ENCODE measurements at regions not wholly inside any gene's neighbourhood (a gene's known extent, or its start where the extent isn't known, plus 50 kb on each side); places are given as distances from the start of the nearest gene placed in this dataset.

DNA sequence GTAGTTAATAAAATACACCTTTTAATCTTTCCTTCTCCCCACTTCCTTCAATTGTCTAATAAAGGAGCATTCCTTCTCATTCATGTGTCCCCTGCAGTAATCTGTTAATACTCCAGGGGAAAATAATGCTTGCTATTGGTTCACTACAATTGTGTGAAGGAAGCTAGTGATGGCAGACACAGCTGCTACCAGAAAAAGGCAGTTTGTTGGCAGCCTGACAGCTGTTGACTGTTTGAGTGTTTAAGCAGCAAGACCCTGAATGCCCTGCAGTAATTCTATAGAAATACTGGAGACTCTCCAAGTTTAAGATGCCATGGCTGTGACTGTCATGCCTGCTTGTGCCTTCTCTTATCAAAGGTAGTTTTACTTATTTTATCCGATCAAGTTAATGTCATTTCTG, 359.5 kb downstream of the C4orf33 start:
- Mint-ChIP-seq H3K4me1 (no peaks in the 10 kb centered on the region), H3K36me3 (no peaks in the 10 kb centered on the region), H3K27ac (no peak overlapping the region), H3K27me3 (ENCODE audit: low read depth) (peaks cover 3% of the 10 kb centered on the region), H3K9me3 (no peaks in the 10 kb centered on the region), H3K4me3 (no peak overlapping the region)
- TF ChIP-seq, protein P1, sequence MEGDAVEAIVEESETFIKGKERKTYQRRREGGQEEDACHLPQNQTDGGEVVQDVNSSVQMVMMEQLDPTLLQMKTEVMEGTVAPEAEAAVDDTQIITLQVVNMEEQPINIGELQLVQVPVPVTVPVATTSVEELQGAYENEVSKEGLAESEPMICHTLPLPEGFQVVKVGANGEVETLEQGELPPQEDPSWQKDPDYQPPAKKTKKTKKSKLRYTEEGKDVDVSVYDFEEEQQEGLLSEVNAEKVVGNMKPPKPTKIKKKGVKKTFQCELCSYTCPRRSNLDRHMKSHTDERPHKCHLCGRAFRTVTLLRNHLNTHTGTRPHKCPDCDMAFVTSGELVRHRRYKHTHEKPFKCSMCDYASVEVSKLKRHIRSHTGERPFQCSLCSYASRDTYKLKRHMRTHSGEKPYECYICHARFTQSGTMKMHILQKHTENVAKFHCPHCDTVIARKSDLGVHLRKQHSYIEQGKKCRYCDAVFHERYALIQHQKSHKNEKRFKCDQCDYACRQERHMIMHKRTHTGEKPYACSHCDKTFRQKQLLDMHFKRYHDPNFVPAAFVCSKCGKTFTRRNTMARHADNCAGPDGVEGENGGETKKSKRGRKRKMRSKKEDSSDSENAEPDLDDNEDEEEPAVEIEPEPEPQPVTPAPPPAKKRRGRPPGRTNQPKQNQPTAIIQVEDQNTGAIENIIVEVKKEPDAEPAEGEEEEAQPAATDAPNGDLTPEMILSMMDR (IDR thresholded peaks at IDR 0.05; ENCODE audit: unreplicated experiment): no peak
- no peak for DNase-seq (ENCODE audit: low spot score in 2 of 2, unreplicated experiment in 2 of 2)

DNA sequence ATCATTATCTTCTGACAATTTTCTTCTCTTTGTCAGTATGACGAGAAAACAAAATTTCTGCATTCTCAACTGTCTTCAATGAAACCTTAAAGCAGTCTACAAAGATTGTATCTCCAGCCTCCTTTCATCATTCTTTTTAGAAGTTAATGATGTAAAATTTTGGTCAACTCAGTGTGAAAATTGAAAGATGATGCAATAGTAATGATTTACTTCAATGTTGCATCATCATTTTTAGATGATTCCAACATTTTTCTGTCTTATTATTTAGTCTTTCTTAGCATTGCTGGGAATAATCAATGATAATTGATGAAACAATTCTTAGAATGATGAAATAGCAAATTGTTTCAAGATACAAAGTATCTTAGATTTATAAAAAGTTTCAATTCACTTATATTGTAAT, 372.7 kb downstream of the C4orf33 start:
- H3K9me3 Mint-ChIP-seq: peaks cover 13% of the 10 kb centered on the region
- no peak overlapping the region for H3K27ac Mint-ChIP-seq

DNA sequence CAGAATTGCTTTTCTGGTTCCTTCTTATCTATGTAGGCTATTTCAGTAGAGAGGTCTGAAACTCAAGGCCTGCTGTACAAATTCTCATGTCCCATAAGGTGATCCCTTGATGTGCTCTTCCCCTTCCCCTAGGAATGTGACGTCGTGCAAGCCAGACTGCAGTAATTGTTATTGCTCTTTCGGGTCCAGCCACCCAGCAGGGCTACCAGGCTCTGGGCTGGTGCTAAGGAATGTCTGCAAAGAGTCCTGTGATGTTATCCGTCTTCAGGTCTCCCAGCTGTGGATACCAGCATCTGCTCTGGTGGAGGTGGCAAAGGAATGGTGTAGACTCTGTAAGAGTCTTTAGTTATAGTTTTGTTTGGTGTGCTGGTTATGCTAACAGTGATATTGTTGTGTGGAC, 378.7 kb downstream of the C4orf33 start:
- DNase-seq (ENCODE audit: low spot score in 2 of 2, unreplicated experiment in 2 of 2): no peak
- no peaks in the 10 kb centered on the region for H3K27me3 Mint-ChIP-seq (ENCODE audit: low read depth)
- TF ChIP-seq, protein P1 (IDR thresholded peaks at IDR 0.05; ENCODE audit: unreplicated experiment): no peak
- no peaks in the 10 kb centered on the region for H3K36me3 Mint-ChIP-seq
- no peaks in the 10 kb centered on the region for H3K4me1 Mint-ChIP-seq
- no peak overlapping the region for H3K4me3 Mint-ChIP-seq
- no peak overlapping the region for H3K27ac Mint-ChIP-seq
- peaks cover 22% of the 10 kb centered on the region for H3K9me3 Mint-ChIP-seq

More for the DNA sequence above, 372.7 kb downstream of the C4orf33 start:
- Mint-ChIP-seq H3K36me3 (no peaks in the 10 kb centered on the region), H3K27me3 (ENCODE audit: low read depth) (no peaks in the 10 kb centered on the region), H3K4me3 (no peak overlapping the region), H3K4me1 (no peaks in the 10 kb centered on the region)
- no peak for DNase-seq (ENCODE audit: low spot score in 2 of 2, unreplicated experiment in 2 of 2)
- TF ChIP-seq, protein P1 (IDR thresholded peaks at IDR 0.05; ENCODE audit: unreplicated experiment): no peak

DNA sequence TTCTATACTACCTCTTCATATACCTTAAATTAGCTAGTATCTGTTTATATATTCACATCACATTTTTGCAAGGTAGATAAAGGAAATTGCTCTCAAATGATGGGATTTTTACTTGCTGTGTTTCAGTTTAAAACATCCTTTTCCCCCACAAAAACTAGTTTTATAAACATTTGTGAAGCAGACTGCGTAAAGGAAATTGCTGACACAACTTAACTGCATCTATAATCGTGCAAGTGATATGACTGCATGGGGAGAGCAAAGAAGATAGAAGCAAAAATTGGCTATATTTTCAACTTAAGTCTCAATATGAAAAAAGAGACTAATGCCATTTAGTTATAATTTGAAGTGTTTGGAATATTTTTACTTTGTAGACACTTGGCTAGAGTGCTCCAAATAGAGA, 385.2 kb downstream of the C4orf33 start:
- H3K4me1 Mint-ChIP-seq: no peaks in the 10 kb centered on the region
- no peak overlapping the region for H3K27ac Mint-ChIP-seq
- H3K9me3 Mint-ChIP-seq: no peaks in the 10 kb centered on the region
- H3K36me3 Mint-ChIP-seq: no peaks in the 10 kb centered on the region
- DNase-seq (ENCODE audit: low spot score in 2 of 2, unreplicated experiment in 2 of 2): no peak
- TF ChIP-seq, protein P1 (IDR thresholded peaks at IDR 0.05; ENCODE audit: unreplicated experiment): no peak
- H3K27me3 Mint-ChIP-seq (ENCODE audit: low read depth): no peaks in the 10 kb centered on the region
- no peak overlapping the region for H3K4me3 Mint-ChIP-seq

DNA sequence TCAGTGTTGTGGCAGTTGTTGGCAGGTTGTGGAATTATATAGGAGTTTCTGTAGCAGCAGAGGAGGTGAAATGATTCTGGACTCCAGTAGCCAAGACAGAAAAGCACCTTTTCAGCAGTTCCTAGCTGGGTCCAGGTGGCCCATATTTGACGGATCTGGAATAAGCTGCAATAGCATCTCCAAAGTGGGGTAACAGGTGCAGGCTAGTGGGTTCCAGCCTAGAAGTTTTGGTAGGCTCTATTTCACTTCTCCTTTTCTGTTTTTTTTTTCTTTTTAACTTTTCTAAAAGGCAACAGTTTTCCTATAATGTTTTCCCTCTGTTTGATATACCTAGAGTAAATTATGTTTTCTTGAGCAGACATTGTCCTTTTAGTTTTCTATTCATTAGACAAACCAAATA, 392.5 kb downstream of the C4orf33 start:
- no peak overlapping the region for H3K4me3 Mint-ChIP-seq
- H3K4me1 Mint-ChIP-seq: no peaks in the 10 kb centered on the region
- H3K36me3 Mint-ChIP-seq: no peaks in the 10 kb centered on the region
- H3K27ac Mint-ChIP-seq: no peak overlapping the region
- TF ChIP-seq, protein P1 (IDR thresholded peaks at IDR 0.05; ENCODE audit: unreplicated experiment): no peak
- H3K9me3 Mint-ChIP-seq: no peaks in the 10 kb centered on the region
- no peaks in the 10 kb centered on the region for H3K27me3 Mint-ChIP-seq (ENCODE audit: low read depth)
- no peak for DNase-seq (ENCODE audit: low spot score in 2 of 2, unreplicated experiment in 2 of 2)

DNA sequence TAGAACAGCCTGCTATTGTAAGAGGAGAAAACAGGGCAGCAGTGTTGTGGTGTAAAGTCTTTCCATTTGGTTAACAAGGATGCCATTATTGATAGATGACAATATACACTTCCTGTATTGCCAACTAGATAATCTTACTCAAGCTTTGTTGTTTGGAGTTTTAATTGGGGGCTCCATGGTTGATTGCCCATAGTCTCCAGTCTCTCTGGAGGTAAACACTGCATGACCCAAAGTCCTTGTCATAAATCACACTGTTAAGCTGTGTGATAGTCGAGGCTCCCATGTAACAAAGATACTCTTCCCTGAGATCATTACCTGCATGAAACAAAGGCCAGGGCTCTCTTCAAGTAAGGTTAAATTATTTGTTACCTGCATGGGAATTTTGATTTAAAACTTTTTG, 394.6 kb downstream of the C4orf33 start:
- DNase-seq (ENCODE audit: low spot score in 2 of 2, unreplicated experiment in 2 of 2): no peak
- TF ChIP-seq, protein P1 (IDR thresholded peaks at IDR 0.05; ENCODE audit: unreplicated experiment): no peak
- Mint-ChIP-seq H3K27ac (no peak overlapping the region), H3K9me3 (no peaks in the 10 kb centered on the region), H3K4me1 (no peaks in the 10 kb centered on the region), H3K36me3 (no peaks in the 10 kb centered on the region), H3K4me3 (no peak overlapping the region), H3K27me3 (ENCODE audit: low read depth) (no peaks in the 10 kb centered on the region)
